Lower lobe of right lung (tissue), 2 donors: ENCODE measurements at regions not wholly inside any gene's neighbourhood (a gene's known extent, or its start where the extent isn't known, plus 50 kb on each side); places are given as distances from the start of the nearest gene placed in this dataset.

Source experiments
- ATAC-seq, 2 donors: fragments of 200-7000 bp; cut with Tn5 transposase; one replicate each; pipeline ENCODE4 v1.9.1; 2020 to 2022; ENCODE audit warnings: mild to moderate bottlenecking in 2 of 2, moderate library complexity in 2 of 2
- DNase-seq: peaks from one replicate; pipeline ENCODE4 v3.0.0-alpha.2; 2020
- H3K27ac ChIP-seq: fragments of 200-600 bp; one replicate; pipeline ENCODE4 v1.8.0; 2022
- H3K27me3 ChIP-seq: fragments of 200-600 bp; one replicate; pipeline ENCODE4 v1.8.0; 2022; ENCODE audit warnings: low read depth
- H3K36me3 ChIP-seq: fragments of 200-600 bp; one replicate; pipeline ENCODE4 v1.8.0; 2022; ENCODE audit warnings: mild to moderate bottlenecking
- H3K4me1 ChIP-seq: fragments of 200-600 bp; one replicate; pipeline ENCODE4 v1.8.0; 2022
- H3K4me3 ChIP-seq: fragments of 200-600 bp; one replicate; pipeline ENCODE4 v1.8.0; 2022; ENCODE audit warnings: mild to moderate bottlenecking
- H3K9me3 ChIP-seq: fragments of 200-600 bp; one replicate; pipeline ENCODE4 v1.8.0; 2022
- CTCF ChIP-seq: fragments of 200-600 bp; IDR thresholded peaks from one replicate; pipeline ENCODE4 v1.8.0; 2022; ENCODE audit warnings: antibody characterized with exemption, mild to moderate bottlenecking
- intact Hi-C: fragments of 100-400 bp; cut with DNase I; formaldehyde crosslinking; loops from one replicate; pipeline ENCODE4 v1.11.0; 2022
- donor health status: DM: no; HTN: yes; CAD: no; lungs with severe emphysema.

GRCh38 chr1:81034291-81034690, 766.4 kb upstream of the ADGRL2 start:
- H3K36me3 ChIP-seq: no peaks in the 10 kb centered on the region
- H3K4me3 ChIP-seq: no peak overlapping the region
- H3K27ac ChIP-seq: no peak overlapping the region
- intact Hi-C loops: no loop called here
- H3K4me1 ChIP-seq: no peaks in the 10 kb centered on the region
- no peaks in the 10 kb centered on the region for H3K9me3 ChIP-seq
- no peaks in the 10 kb centered on the region for H3K27me3 ChIP-seq
- ATAC-seq (no peak), DNase-seq (no peak)
- no peak for TF ChIP-seq CTCF

DNA sequence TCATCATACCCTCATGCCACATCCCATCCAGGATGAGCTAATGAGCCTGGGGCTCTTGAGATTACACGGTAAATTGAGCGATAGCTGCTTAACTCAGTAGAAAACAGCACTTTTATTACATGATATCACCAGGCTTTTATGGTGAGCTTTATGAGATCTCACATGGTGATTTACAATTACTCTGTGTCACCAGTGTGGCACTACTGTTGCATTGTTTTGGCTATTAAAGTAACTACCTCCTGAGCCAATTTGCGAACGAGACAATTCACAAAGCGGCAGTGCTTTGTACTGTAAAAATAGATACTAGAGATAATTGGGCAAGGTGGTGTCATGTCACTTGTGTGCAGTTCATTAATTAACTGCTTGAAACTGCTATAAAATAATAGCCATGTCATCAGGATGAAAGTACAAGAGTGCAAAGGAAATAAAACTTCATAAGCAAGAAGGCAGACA, 767.7 kb upstream of the ADGRL2 start:
- intact Hi-C loops: no loop called here
- no peak for ATAC-seq
- no peak for TF ChIP-seq CTCF

DNA sequence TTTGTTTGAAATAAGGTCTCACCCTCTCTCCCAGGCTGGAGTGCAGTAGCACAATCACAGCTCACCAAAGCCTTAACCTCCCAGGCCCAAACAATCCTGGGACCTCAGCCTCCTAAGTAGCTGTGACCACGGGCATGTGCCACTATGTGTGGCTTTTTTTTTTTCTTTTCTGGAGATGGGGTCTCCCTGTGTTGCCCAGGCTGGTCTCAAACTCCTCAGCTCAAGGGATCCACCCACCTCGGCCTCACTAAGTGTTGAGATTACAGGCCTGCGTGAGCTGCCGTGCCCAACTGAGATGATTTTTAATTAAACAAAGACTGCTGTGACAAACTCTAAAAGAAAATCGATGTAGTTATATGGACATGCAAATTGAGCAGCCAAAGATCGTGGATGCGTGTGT, 768.4 kb upstream of the ADGRL2 start:
- Histone ChIP-seq H3K27ac (no peak overlapping the region), H3K4me1 (no peaks in the 10 kb centered on the region), H3K27me3 (no peaks in the 10 kb centered on the region), H3K4me3 (no peak overlapping the region), H3K9me3 (no peaks in the 10 kb centered on the region), H3K36me3 (no peaks in the 10 kb centered on the region)
- ATAC-seq (no peak), DNase-seq (no peak)
- TF ChIP-seq CTCF: no peak
- intact Hi-C loops: no loop called here

More for the DNA sequence above, 767.7 kb upstream of the ADGRL2 start:
- no peak for DNase-seq
- Histone ChIP-seq H3K9me3 (no peaks in the 10 kb centered on the region), H3K4me1 (no peaks in the 10 kb centered on the region), H3K27me3 (no peaks in the 10 kb centered on the region), H3K36me3 (no peaks in the 10 kb centered on the region), H3K4me3 (no peak overlapping the region), H3K27ac (no peak overlapping the region)

- no peaks in the 10 kb centered on the region for H3K27me3 ChIP-seq
- no peak overlapping the region for H3K27ac ChIP-seq
- no peak overlapping the region for H3K4me3 ChIP-seq
- no peaks in the 10 kb centered on the region for H3K4me1 ChIP-seq
- no peaks in the 10 kb centered on the region for H3K9me3 ChIP-seq
- H3K36me3 ChIP-seq: no peaks in the 10 kb centered on the region
- no peak for TF ChIP-seq CTCF
- intact Hi-C loops: no loop called here
- ATAC-seq (no peak), DNase-seq (no peak)
Measured at GRCh38 chr1:81030441-81030840, 770.3 kb upstream of the ADGRL2 start.

GRCh38 chr1:81029266-81029665, 771.5 kb upstream of the ADGRL2 start:
- no peak for TF ChIP-seq CTCF
- ATAC-seq (no peak), DNase-seq (no peak)
- Histone ChIP-seq H3K27me3 (no peaks in the 10 kb centered on the region), H3K4me3 (no peak overlapping the region), H3K9me3 (no peaks in the 10 kb centered on the region), H3K4me1 (no peaks in the 10 kb centered on the region), H3K36me3 (no peaks in the 10 kb centered on the region), H3K27ac (no peak overlapping the region)
- intact Hi-C loops: no loop called here

DNA sequence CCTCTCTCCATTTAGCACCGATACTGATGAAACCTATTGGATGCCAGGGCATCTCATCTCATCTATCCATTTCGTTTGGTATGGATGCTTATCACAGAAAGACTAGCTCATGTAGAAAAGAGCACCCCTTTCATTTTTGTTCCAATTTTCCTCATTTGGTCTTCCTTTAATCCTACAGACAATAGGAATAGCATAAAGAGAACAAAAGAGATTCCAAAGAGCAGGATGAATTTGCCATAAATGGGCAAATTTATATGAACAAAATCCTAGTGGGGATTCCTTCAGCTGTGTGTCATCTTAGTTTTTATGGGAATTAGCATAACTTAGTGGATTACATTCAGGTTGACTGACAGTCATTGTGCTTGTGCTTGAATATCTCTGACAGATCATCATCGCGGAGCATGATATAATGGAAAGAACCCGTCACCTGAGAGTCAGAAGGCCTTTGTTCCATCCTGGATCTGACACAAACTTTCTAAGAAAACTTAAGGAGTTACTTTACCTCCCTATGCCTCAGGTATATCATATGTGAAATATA, 777.5 kb upstream of the ADGRL2 start:
- Histone ChIP-seq H3K4me1 (no peaks in the 10 kb centered on the region), H3K9me3 (no peaks in the 10 kb centered on the region), H3K4me3 (no peak overlapping the region), H3K36me3 (no peaks in the 10 kb centered on the region), H3K27ac (no peak overlapping the region), H3K27me3 (no peaks in the 10 kb centered on the region)
- TF ChIP-seq CTCF: no peak
- no peak for DNase-seq
- ATAC-seq: no peak
- intact Hi-C loops: no loop called here
